ENCODE measurements at regions not wholly inside any gene's neighbourhood (a gene's known extent, or its start where the extent isn't known, plus 50 kb on each side); places are given as distances from the start of the nearest gene placed in this dataset.

GRCh38 chr1:90558754-90559378 is 158.2 kb downstream of the BARHL2 start:
- FAIRE-seq = no peak

DNA sequence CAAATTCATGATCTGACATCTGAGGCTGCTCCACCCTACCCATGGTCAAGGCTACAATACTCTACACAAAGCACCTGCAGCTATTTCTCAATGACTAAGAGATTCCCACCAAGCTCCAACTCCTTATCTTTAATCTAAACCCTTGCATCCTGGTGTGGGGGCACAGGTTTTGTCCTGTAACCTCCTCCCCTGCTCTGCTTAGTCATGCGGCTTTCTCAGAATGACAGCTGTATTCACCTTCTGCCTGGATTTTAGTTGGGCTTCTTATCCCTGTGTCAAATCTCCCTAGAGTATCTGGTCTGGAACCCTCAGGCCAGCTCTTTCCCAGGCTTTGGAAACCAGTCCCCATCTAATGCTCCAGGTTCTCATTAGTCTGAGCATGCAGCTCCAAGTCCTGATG is 159.0 kb downstream of the BARHL2 start:
- FAIRE-seq = no peak

GRCh38 chr1:90557706-90558105 is 159.4 kb downstream of the BARHL2 start:
- FAIRE-seq = no peak

DNA sequence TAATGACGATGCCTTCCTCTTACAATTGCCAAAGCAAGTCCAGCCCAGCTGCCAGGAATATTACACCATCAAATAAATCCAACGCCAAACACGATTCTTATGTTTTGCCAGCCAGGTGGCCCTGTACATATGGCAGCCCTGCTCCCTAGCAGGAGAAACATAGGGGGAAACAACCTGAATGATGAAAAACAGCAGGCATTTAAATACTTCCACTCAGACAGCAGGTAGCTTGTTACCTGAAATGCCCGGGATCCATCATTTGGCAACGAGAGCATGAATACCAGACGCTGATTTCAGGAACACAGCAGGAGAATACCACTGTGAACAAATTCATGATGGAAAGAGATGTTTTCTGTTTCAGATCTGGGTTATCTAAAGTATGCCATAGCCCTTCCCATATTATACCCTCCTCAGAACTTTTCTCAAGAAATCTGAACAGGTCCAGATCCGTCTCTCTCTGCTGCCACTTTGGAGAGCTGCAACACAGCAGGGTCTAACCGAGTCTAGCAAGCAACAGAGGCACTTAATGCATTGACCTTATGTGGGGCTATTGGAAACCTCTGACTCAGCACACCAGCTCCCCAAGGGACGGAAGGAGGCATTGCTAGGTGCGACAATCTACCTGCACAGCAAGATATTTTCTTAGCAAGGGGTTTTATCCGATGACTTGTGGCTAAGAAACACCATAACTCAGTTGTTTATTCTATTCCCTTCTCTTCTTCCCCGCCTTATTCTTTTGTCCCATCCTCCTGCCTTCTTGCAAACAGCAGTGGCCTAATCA is 166.3 kb downstream of the BARHL2 start:
- FAIRE-seq = no peak

DNA sequence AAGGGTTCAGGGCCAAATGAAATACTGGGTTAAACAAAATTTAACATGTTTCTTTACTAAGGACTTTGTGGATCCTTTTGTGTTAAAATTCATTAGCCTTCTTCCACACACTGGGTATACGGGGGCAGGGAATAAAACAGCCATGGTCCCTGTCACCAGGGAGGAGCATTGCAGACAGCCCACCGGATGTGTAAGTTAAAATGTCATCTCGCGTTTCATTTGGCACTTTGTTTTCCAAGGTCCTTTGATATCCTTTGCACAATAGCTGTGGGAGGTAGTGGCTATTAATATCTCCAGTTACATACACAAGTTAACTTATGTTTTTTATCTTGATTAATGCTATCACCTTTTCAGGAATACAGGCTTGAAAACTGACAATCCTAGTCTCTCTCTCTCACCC is 172.7 kb downstream of the BARHL2 start:
- FAIRE-seq = no peak

GRCh38 chr1:90537606-90538362 is 179.3 kb downstream of the BARHL2 start:
- FAIRE-seq = no peak

GRCh38 chr1:90534663-90535295 is 182.3 kb downstream of the BARHL2 start:
- FAIRE-seq = no peak

- no peak for FAIRE-seq
Observed at GRCh38 chr1:90534116-90534515, 183.0 kb downstream of the BARHL2 start.

DNA sequence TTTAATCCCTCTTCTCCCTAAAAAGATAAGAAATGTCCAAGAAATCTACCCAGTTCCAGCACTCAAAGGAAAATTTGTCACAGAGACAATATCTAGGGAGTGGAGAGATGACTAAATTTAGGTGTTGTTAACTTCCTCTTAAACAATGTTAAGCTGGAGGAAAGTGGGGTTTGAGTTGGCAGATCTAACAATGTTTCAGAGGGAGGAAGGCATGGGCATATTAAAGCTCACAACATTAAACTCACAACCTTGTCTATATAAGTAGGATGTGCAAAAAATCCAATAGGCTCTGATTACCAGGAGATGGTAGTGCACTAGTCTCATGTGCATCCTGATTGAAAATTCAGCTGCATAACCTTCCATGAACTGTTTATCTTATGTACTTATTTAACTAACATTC is 190.1 kb downstream of the BARHL2 start:
- FAIRE-seq = no peak

GRCh38 chr1:90522432-90522831 is 194.7 kb downstream of the BARHL2 start:
- no peak for FAIRE-seq

DNA sequence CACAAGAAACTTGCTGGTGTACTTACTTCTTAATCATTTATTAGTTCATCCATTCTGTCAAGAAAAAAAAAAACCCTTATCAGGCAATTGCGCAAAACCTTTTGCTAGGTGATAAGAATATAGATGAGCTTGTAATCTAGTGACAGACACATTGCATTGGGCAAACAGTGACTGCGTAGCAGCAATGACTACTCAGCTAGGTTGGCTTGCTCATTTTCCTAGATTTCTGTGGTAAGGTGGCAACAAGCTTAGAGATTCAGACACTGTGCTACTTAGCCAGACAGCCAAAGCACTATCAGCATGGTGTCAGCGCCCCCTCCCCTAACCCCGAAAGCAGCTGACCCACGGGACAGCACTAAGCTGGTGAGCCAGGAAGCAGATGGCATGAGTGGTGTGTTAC is 203.1 kb downstream of the BARHL2 start:
- FAIRE-seq = no peak

GRCh38 chr1:90512441-90512840 is 204.7 kb downstream of the BARHL2 start:
- FAIRE-seq = no peak

DNA sequence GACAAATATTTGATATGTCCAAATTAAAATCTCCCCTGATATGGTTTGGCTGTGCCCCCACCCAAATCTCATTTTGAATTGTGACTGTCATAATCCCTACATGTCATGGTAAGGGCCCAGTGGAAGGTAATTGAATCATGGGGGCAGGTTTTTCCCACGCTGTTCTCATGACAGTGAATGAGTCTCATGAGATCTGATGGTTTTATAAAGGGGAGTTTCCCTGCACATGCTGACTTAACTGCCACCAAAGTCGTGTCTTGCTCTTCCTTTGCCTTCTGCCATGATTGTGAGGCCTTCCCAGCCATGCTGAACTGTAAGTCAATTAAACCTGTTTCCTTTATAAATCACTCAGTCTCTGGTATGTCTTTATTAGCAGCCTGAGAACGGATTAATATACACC is 207.0 kb downstream of the BARHL2 start:
- FAIRE-seq = no peak

DNA sequence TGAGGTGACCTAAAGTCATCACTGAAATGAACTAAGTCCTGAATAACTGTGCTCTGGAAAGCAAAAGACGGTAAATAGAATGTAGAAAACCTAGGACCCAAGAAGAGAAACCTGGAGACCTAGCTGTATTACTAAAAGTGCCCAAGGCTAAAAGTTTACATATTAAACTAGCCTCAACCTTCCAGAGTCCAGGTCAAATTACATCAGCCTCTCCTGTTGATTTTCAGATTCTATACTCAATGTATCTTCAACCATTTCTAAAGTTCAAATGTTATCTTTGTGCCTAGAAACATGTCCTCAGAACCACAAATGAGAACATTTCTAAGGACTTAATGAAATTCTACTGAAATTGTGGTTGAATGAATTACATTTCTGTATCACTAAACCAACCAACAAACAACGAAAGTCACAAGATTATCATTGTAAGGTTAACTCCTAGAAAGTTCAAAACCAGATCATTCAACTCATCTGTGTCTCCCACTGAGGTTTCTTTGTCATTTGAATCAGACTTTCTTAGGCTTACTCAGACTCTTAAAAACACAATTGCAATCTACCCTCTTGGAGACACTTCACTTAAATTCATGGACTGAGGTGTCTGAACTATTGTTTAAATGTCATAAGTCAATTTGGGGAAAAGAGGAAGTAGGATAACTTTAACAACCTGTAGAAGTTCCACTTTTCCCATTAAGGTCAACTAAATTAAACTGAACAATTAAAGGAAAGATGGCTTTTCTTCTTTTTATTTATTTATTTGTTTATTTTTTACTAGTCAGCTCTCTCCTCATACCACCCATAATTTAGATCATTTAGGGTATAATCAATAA is 207.7 kb downstream of the BARHL2 start:
- no peak for FAIRE-seq

DNA sequence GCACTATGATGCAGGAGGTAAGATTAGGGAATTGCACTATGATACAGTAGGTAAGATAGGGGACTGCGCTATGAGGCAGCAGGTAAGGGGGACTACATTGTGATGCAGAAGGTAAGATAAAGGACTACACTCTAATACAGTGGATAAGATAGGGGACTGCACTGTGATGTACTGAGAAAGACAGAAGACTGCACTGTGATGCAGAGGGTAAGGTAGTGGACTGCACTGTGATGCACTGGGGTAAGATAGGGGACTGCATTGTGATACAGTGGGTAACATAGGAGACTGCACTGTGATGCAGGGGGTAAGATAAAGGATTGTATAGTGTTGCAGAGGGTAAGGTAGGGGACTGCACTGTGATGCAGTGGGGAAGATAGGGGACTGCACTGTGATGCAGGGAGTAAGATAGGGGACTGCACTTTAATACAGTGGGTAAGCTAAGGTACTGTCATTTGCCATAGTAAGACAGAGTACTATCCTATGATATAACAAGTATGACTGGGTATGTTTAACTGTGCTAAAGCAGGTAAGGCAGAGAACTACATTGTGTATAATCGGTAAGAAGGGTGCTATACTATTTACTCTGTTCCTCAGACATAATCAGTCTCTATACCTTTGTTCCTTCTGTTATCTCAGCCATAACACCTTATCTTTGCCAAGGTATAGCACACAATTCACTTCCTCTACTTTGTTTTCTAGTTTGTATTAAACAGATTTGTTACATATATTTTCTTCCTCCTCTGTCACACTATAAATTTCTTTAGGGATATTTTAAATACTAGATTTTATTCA is 208.5 kb downstream of the BARHL2 start:
- FAIRE-seq = no peak

DNA sequence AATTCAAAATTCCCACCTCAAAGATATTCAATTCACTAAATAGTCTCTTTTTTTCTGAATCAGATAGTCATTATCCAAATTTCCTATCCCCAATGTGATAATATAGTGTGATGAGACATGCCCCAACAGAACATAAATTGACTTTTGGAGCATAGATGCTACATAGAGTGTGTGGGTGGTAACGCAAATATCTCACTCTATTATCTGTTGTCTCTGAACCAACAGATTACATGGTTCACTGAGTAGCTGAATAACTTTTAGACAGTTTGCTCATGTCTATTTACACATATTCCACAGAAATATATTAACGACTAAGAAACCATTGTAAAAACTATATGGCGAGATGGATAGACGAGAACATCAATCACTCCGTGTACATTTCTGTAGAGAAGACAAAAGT is 209.9 kb downstream of the BARHL2 start:
- FAIRE-seq = no peak

- FAIRE-seq = no peak
Observed at GRCh38 chr1:90505806-90506205, 211.3 kb downstream of the BARHL2 start.

- FAIRE-seq = no peak
Observed at GRCh38 chr1:90504509-90504908, 212.6 kb downstream of the BARHL2 start.

- FAIRE-seq = no peak
Observed at GRCh38 chr1:90502696-90503095, 214.4 kb downstream of the BARHL2 start.

DNA sequence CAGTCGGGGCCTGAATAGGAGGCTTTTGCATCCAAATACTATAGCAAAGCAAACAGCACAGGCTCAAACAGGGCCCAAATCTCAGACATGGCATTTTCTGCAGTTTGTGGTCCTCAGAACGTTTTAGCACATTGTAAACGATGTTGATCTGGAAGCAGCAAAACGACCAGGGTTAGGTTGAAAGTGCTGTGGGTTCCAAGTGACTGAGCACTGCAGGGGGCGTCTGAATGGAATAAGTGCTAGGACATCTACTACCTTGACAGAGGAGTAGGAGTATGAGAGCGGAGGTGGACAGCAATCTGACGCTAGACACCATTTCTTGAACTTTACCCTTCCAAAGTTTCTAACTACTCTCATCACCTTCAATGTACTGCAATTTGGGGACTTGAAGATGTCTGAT is 214.9 kb downstream of the BARHL2 start:
- FAIRE-seq = no peak

GRCh38 chr1:90501281-90501680 is 215.8 kb downstream of the BARHL2 start:
- FAIRE-seq = no peak

Data from TTC549 (cell line).